IMR-90 (cell line): ENCODE measurements at regions not wholly inside any gene's neighbourhood (a gene's known extent, or its start where the extent isn't known, plus 50 kb on each side); places are given as distances from the start of the nearest gene placed in this dataset.

Experiments used
- CEBPB ChIP-seq: IDR thresholded peaks from 2 replicates; pipeline ENCODE4 v1.6.1; 2012; ENCODE audit warnings: low read depth, low read length, improper control_type of control experiment
- FOS ChIP-seq: fragments of 150-350 bp; IDR thresholded peaks from 2 replicates; pipeline ENCODE4 v1.6.1; 2016; ENCODE audit warnings: low read depth, low read length
- MXI1 ChIP-seq: IDR thresholded peaks from 2 replicates; pipeline ENCODE4 v1.6.1; 2012; ENCODE audit warnings: low read depth, mild to moderate bottlenecking, low read length, moderate library complexity, borderline replicate concordance
- POLR2A ChIP-seq: IDR thresholded peaks from 2 replicates; pipeline ENCODE4 v1.6.1; 2012; ENCODE audit warnings: mild to moderate bottlenecking, low read depth, low read length
- RAD21 ChIP-seq: IDR thresholded peaks from 2 replicates; pipeline ENCODE4 v1.6.1; 2012; ENCODE audit warnings: low read length, improper control_type of control experiment
- SMC3 ChIP-seq: fragments of 150-350 bp; IDR thresholded peaks from 2 replicates; pipeline ENCODE4 v1.6.1; 2016; ENCODE audit warnings: low read depth, mild to moderate bottlenecking, antibody characterized with exemption, low read length, moderate library complexity
- TF ChIP-seq, protein P1 (sequence below): conservative IDR thresholded peaks from 2 replicates; pipeline ENCODE4 v1.5.1; 2012; ENCODE audit warnings: mild to moderate bottlenecking, low read depth, low read length, improper control_type of control experiment

DNA sequence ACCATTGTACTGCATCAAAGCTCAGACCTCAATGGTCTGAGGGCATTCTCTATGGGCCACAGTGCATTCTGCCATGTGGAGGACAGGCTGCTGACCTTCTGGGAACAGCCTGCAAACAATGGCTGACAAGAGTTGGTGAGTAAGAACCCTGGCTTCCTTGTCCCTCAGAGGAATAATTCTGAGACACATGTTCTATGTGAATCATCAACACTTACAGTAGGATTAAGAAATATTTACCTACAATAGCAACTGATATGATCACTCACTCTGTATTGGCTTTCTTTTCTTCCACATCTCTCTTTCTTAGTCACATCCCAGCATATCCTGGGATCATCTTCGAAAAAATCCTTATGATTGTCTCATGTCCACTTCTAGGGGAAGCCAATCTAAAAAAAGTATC is 306.5 kb upstream of the ITGA1 start:
- TF ChIP-seq MXI1, result no peak
- TF ChIP-seq, protein P1, sequence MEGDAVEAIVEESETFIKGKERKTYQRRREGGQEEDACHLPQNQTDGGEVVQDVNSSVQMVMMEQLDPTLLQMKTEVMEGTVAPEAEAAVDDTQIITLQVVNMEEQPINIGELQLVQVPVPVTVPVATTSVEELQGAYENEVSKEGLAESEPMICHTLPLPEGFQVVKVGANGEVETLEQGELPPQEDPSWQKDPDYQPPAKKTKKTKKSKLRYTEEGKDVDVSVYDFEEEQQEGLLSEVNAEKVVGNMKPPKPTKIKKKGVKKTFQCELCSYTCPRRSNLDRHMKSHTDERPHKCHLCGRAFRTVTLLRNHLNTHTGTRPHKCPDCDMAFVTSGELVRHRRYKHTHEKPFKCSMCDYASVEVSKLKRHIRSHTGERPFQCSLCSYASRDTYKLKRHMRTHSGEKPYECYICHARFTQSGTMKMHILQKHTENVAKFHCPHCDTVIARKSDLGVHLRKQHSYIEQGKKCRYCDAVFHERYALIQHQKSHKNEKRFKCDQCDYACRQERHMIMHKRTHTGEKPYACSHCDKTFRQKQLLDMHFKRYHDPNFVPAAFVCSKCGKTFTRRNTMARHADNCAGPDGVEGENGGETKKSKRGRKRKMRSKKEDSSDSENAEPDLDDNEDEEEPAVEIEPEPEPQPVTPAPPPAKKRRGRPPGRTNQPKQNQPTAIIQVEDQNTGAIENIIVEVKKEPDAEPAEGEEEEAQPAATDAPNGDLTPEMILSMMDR, result no peak
- TF ChIP-seq FOS, result no peak
- no peak for TF ChIP-seq POLR2A
- TF ChIP-seq SMC3, result no peak
- TF ChIP-seq CEBPB, result no peak
- TF ChIP-seq RAD21, result no peak
